ENCODE measurements at regions not wholly inside any gene's neighbourhood (a gene's known extent, or its start where the extent isn't known, plus 50 kb on each side); places are given as distances from the start of the nearest gene placed in this dataset.

DNA sequence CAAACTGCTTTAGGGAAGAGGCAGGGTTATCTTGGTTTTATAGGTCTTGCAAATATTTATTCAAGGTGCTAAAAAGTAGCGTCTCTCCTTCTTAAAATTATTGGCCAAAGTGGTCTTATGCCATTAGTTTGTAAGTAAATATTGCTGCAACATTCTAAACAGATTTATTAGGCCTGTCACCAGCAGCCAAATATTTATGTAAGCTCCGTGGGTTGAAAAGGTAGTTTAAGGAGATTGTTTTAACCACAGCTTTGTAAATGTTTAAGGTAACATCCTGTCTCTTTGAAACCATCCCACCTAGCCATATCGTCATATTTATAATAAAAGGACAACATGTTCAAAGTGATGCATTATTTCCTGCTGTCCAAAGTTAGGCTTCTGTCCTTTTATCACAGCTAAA lies 210.1 kb upstream of the LNX1 start:
- H3K27ac ChIP-seq: no peak overlapping the region
- H3K4me3 ChIP-seq: no peak overlapping the region
- DNase-seq: no peak
- TF ChIP-seq CTCF (IDR thresholded peaks at IDR 0.05): no peak
- H3K4me1 ChIP-seq: no peaks in the 10 kb centered on the region
- intact Hi-C loops (cut with DNase I; ENCODE audit: low total_unique reads): no loop called here
- H3K36me3 ChIP-seq: no peaks in the 10 kb centered on the region
- H3K9me3 ChIP-seq: no peaks in the 10 kb centered on the region
- H3K27me3 ChIP-seq: no peaks in the 10 kb centered on the region

DNA sequence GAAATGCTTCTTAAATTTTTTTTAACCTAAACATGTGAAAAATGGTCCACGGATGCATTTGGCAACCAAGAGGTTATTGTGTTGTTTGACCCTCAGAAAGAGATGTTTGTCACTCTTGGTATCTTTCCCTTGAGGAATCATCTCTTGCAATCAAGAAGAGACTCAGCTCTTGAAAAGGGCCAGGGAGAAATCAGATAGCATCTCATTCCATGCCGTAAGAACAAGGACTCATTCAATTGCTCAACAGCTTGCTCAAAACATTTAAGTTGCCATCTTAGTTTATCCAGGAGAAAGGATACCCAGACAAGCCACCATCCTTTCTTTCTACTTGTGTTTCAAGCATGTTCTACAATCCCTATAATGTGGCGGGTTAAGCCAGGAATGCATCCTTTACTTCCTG lies 209.5 kb upstream of the LNX1 start:
- H3K4me1 ChIP-seq: no peaks in the 10 kb centered on the region
- no peak for DNase-seq
- no peaks in the 10 kb centered on the region for H3K36me3 ChIP-seq
- no peak overlapping the region for H3K27ac ChIP-seq
- no peaks in the 10 kb centered on the region for H3K27me3 ChIP-seq
- H3K9me3 ChIP-seq: no peaks in the 10 kb centered on the region
- intact Hi-C loops (cut with DNase I; ENCODE audit: low total_unique reads): no loop called here
- TF ChIP-seq CTCF (IDR thresholded peaks at IDR 0.05): no peak
- H3K4me3 ChIP-seq: no peak overlapping the region

- Histone ChIP-seq H3K27me3 (peaks cover 0 to 3% of the 10 kb centered on the region in 2 donors), H3K9me3 (no peaks in the 10 kb centered on the region), H3K36me3 (no peaks in the 10 kb centered on the region), H3K4me1 (no peaks in the 10 kb centered on the region), H3K4me3 (no peak overlapping the region), H3K27ac (no peak overlapping the region)
- DNase-seq: no peak
- intact Hi-C loops (cut with DNase I; ENCODE audit: low total_unique reads): no loop called here
- TF ChIP-seq CTCF (IDR thresholded peaks at IDR 0.05): no peak
Measured at GRCh38 chr4:53793096-53793495, 201.8 kb upstream of the LNX1 start.

DNA sequence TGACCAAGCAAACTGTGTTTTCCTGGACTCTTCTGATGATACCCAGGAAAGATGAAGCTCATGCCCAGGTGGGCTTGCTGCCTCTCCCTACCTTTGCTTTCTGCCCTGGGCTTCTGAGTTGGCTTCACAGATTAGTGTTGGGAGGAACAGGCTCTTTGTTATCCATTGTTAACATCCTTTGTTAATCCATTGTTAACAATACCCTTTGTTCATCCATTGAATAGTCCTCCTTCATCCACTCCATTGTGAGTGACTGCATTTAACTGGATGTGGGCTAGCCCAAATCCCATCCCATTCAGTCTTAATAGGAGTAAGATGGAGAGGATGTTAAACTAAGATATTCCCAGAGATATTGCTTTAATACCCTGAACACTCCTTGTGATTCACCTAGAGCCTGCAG lies 199.0 kb upstream of the LNX1 start:
- Histone ChIP-seq H3K27ac (no peak overlapping the region), H3K4me1 (no peaks in the 10 kb centered on the region), H3K9me3 (no peaks in the 10 kb centered on the region), H3K36me3 (no peaks in the 10 kb centered on the region), H3K4me3 (no peak overlapping the region), H3K27me3 (peaks cover 0 to 3% of the 10 kb centered on the region in 2 donors)
- intact Hi-C loops (cut with DNase I; ENCODE audit: low total_unique reads): no loop called here
- TF ChIP-seq CTCF (IDR thresholded peaks at IDR 0.05): no peak
- DNase-seq: no peak

- no peak overlapping the region for H3K27ac ChIP-seq
- TF ChIP-seq CTCF (IDR thresholded peaks at IDR 0.05): no peak
- H3K4me3 ChIP-seq: no peak overlapping the region
- peaks cover 0 to 3% of the 10 kb centered on the region in 2 donors for H3K27me3 ChIP-seq
- no peaks in the 10 kb centered on the region for H3K4me1 ChIP-seq
- no peaks in the 10 kb centered on the region for H3K9me3 ChIP-seq
- intact Hi-C loops (cut with DNase I; ENCODE audit: low total_unique reads): no loop called here
- H3K36me3 ChIP-seq: no peaks in the 10 kb centered on the region
- no peak for DNase-seq
Measured at GRCh38 chr4:53788621-53789020, 197.3 kb upstream of the LNX1 start.

- Histone ChIP-seq H3K4me3 (no peak overlapping the region), H3K27me3 (peaks cover 0 to under 1% of the 10 kb centered on the region in 2 donors), H3K9me3 (no peaks in the 10 kb centered on the region), H3K27ac (no peak overlapping the region), H3K4me1 (no peaks in the 10 kb centered on the region), H3K36me3 (no peaks in the 10 kb centered on the region)
- DNase-seq: no peak
- intact Hi-C loops (cut with DNase I; ENCODE audit: low total_unique reads): no loop called here
- TF ChIP-seq CTCF (IDR thresholded peaks at IDR 0.05): no peak
Measured at GRCh38 chr4:53788011-53788410, 196.7 kb upstream of the LNX1 start.
